Urinary bladder (tissue), 3 donors: ENCODE measurements at regions not wholly inside any gene's neighbourhood (a gene's known extent, or its start where the extent isn't known, plus 50 kb on each side); places are given as distances from the start of the nearest gene placed in this dataset.
"Not testable (repeated sequence)": the region's sequence is repeated elsewhere in the genome, so short reads cannot be mapped to it uniquely, and the experiment has no call there.

Experiments
- DNase-seq: peaks from one replicate; pipeline ENCODE4 v3.0.0-alpha.2; 2015; ENCODE audit errors: extremely low spot score
- H3K27ac ChIP-seq: one replicate; pipeline ENCODE4 v1.5.1; 2013; ENCODE audit warnings: low read depth, mild to moderate bottlenecking, moderate library complexity
- H3K36me3 ChIP-seq: one replicate; pipeline ENCODE4 v1.6.1; 2013; ENCODE audit warnings: mild to moderate bottlenecking, moderate library complexity; ENCODE audit not compliant: insufficient read depth
- H3K4me1 ChIP-seq: one replicate; pipeline ENCODE4 v1.6.1; 2013; ENCODE audit warnings: mild to moderate bottlenecking, moderate library complexity; ENCODE audit not compliant: insufficient read depth
- H3K4me3 ChIP-seq: one replicate; pipeline ENCODE4 v1.5.1; 2013; ENCODE audit warnings: low read depth, low read length
- WGBS: extraction: QIAGEN DNeasy Blood & Tissue Kit; methylation state at CpG from one replicate; pipeline ENCODE4 v1.1.7; 2013; 5-methylcytosine and 5-hydroxymethylcytosine counted together
- donor health status: healthy with polysubstance abuse.
- donor health status: healthy.

- not testable (repeated sequence) for H3K27ac ChIP-seq, H3K36me3 ChIP-seq, H3K4me1 ChIP-seq, H3K4me3 ChIP-seq, DNase-seq
- WGBS = 96% methylated on average over 5 of the region's 5 CpGs
Observed at GRCh38 chr13:26492301-26492700, 65.2 kb upstream of the WASF3 start.

- no peak overlapping the region for H3K27ac ChIP-seq
- no peaks in the 10 kb centered on the region for H3K36me3 ChIP-seq
- 73% methylated on average over 8 of the region's 8 CpGs for WGBS
- DNase-seq = no peak
- H3K4me1 ChIP-seq = no peaks in the 10 kb centered on the region
- H3K4me3 ChIP-seq = no peak overlapping the region
Observed at GRCh38 chr13:26494571-26495195, 62.8 kb upstream of the WASF3 start.

- Histone ChIP-seq H3K4me1 (no peaks in the 10 kb centered on the region), H3K27ac (no peak overlapping the region), H3K36me3 (no peaks in the 10 kb centered on the region), H3K4me3 (no peak overlapping the region)
- whole genome bisulfite sequencing = 82% methylated on average over 3 of the region's 3 CpGs
- DNase-seq = no peak
Observed at GRCh38 chr13:26495750-26496149, 61.7 kb upstream of the WASF3 start.

GRCh38 chr13:26497968-26498511 lies 59.4 kb upstream of the WASF3 start:
- DNase-seq = no peak
- no peaks in the 10 kb centered on the region for H3K4me1 ChIP-seq
- no peak overlapping the region for H3K4me3 ChIP-seq
- 65% methylated on average over 5 of the region's 5 CpGs for WGBS
- H3K36me3 ChIP-seq = no peaks in the 10 kb centered on the region
- no peak overlapping the region for H3K27ac ChIP-seq

- Histone ChIP-seq H3K4me3 (no peak overlapping the region), H3K4me1 (no peaks in the 10 kb centered on the region), H3K27ac (no peak overlapping the region), H3K36me3 (no peaks in the 10 kb centered on the region)
- no peak for DNase-seq
- WGBS = 59% methylated on average over 14 of the region's 14 CpGs
Observed at GRCh38 chr13:26498656-26499601, 58.6 kb upstream of the WASF3 start.

GRCh38 chr13:26500618-26501320 lies 56.7 kb upstream of the WASF3 start:
- H3K27ac ChIP-seq = no peak overlapping the region
- no peaks in the 10 kb centered on the region for H3K36me3 ChIP-seq
- DNase-seq = no peak
- no peak overlapping the region for H3K4me3 ChIP-seq
- 74% methylated on average over 15 of the region's 15 CpGs for WGBS
- no peaks in the 10 kb centered on the region for H3K4me1 ChIP-seq

- H3K4me1 ChIP-seq = no peaks in the 10 kb centered on the region
- H3K27ac ChIP-seq = no peak overlapping the region
- H3K4me3 ChIP-seq = no peak overlapping the region
- WGBS = 46% methylated on average over 8 of the region's 8 CpGs
- DNase-seq = no peak
- no peaks in the 10 kb centered on the region for H3K36me3 ChIP-seq
Observed at GRCh38 chr13:26501641-26502040, 55.8 kb upstream of the WASF3 start.

- WGBS = 18% methylated on average over 12 of the region's 12 CpGs
- no peak overlapping the region for H3K4me3 ChIP-seq
- DNase-seq = no peak
- H3K4me1 ChIP-seq = no peaks in the 10 kb centered on the region
- H3K36me3 ChIP-seq = no peaks in the 10 kb centered on the region
- no peak overlapping the region for H3K27ac ChIP-seq
Observed at GRCh38 chr13:26502826-26503225, 54.7 kb upstream of the WASF3 start.

- no peak for DNase-seq
- no peak overlapping the region for H3K27ac ChIP-seq
- no peak overlapping the region for H3K4me3 ChIP-seq
- H3K4me1 ChIP-seq = no peaks in the 10 kb centered on the region
- no peaks in the 10 kb centered on the region for H3K36me3 ChIP-seq
- 68% methylated on average over 8 of the region's 8 CpGs for WGBS
Observed at GRCh38 chr13:26503826-26504594, 53.5 kb upstream of the WASF3 start.
